Lower leg skin (tissue), 4 donors: ENCODE measurements at regions not wholly inside any gene's neighbourhood (a gene's known extent, or its start where the extent isn't known, plus 50 kb on each side); places are given as distances from the start of the nearest gene placed in this dataset.

Experiments
- DNase-seq, 2 donors: peaks; one replicate each; pipeline ENCODE4 v3.0.0-alpha.2; 2019; ENCODE audit warnings: low spot score in 2 of 2
- H3K4me3 ChIP-seq: fragments of 200-600 bp; sonication (generic); 2 replicates; pipeline ENCODE4 v1.5.1; 2017; ENCODE audit warnings: mild to moderate bottlenecking, low read depth; ENCODE audit not compliant: poor library complexity, severe bottlenecking
- POLR2A ChIP-seq, 2 donors: fragments of 450-650 bp; IDR thresholded peaks; one replicate each; pipeline ENCODE4 v1.6.1; 2016 to 2017; ENCODE audit warnings: antibody characterized with exemption in 2 of 2, mild to moderate bottlenecking in 1 of 2, moderate library complexity in 1 of 2
- WGBS, 2 donors: methylation state at CpG; one replicate each; pipeline ENCODE4 v1.1.5; 2018; 5-methylcytosine and 5-hydroxymethylcytosine counted together
- intact Hi-C: fragments of 100-400 bp; cut with DNase I; formaldehyde crosslinking; loops from one replicate; pipeline ENCODE4 v1.15.0; 2023; ENCODE audit warnings: low total_unique reads
- TF ChIP-seq, protein P1 (sequence below), 3 donors: fragments of 450-650 bp; IDR thresholded peaks; one replicate each; pipeline ENCODE4 v1.5.1; 2016; ENCODE audit warnings: antibody characterized with exemption in 3 of 3, mild to moderate bottlenecking in 3 of 3, moderate library complexity in 2 of 3

DNA sequence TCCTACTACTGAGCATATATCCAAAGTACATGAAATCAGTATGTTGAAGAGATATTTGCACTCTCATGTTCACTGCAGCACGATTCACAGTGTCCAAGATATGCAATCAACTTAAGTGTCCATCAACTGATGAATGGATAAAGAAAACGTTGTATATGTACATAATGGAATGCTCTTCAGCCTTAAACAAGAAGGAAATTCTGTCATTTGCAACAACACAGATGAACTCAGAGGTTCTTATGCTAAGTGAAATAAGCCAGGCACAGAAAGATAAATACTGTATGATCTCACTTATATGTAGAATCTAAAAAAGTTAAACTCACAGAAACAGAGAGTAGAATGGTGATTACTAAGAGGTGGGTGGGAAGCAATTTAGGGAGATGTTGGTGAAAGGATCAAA lies 149.2 kb downstream of the EVA1A start:
- DNase-seq, result no peak
- no peak for TF ChIP-seq POLR2A (IDR thresholded peaks at IDR 0.05)
- TF ChIP-seq, protein P1, sequence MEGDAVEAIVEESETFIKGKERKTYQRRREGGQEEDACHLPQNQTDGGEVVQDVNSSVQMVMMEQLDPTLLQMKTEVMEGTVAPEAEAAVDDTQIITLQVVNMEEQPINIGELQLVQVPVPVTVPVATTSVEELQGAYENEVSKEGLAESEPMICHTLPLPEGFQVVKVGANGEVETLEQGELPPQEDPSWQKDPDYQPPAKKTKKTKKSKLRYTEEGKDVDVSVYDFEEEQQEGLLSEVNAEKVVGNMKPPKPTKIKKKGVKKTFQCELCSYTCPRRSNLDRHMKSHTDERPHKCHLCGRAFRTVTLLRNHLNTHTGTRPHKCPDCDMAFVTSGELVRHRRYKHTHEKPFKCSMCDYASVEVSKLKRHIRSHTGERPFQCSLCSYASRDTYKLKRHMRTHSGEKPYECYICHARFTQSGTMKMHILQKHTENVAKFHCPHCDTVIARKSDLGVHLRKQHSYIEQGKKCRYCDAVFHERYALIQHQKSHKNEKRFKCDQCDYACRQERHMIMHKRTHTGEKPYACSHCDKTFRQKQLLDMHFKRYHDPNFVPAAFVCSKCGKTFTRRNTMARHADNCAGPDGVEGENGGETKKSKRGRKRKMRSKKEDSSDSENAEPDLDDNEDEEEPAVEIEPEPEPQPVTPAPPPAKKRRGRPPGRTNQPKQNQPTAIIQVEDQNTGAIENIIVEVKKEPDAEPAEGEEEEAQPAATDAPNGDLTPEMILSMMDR (IDR thresholded peaks at IDR 0.05), result no peak
- 71 to 77% methylated on average over 2 of the region's 2 CpGs for WGBS, 2 donors
- intact Hi-C loops, result no loop called here
- H3K4me3 ChIP-seq, result no peak overlapping the region

DNA sequence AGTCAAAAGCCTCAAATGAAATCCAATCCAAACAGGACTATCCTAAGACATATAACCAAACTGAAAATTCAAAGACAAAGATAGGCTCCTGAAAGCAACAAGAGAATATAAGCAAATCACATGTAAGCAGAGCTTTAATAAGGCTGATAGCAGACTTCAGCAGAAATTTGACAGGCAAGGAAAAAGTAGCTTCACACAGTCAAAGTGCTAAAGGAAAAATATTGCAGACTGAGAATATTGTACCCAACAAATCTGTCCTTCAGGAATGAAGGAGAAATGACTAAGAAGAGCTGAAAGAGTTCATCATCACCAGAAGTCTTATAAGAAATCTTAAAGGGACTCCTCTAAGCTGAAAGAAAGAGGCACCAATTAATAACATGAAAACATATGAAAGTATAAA lies 150.0 kb downstream of the EVA1A start:
- TF ChIP-seq POLR2A (IDR thresholded peaks at IDR 0.05), result no peak
- TF ChIP-seq, protein P1 (IDR thresholded peaks at IDR 0.05), result no peak
- H3K4me3 ChIP-seq, result no peak overlapping the region
- DNase-seq, result no peak

DNA sequence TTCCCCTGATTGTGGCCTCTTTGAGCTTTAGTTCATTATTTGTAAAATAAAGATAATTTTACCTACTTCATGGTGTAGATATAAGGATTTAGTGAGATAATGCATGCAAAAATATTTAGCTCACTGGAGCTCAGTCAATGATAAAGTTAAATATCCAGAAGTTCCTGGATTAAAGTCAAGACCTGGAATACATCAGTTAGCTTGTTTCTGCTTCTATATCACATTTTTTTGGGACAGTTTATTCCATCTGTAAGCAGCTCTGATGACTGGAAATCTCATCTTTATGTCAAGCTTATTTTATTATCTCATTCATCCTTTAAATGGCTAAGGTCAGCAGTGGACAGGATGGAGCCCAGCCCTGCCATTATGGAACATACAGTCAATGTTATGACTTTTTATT lies 152.0 kb downstream of the EVA1A start:
- DNase-seq, result no peak
- no peak overlapping the region for H3K4me3 ChIP-seq
- intact Hi-C loops, result no loop called here
- no peak for TF ChIP-seq POLR2A (IDR thresholded peaks at IDR 0.05)
- TF ChIP-seq, protein P1 (IDR thresholded peaks at IDR 0.05), result no peak

More for the DNA sequence above, 150.0 kb downstream of the EVA1A start:
- intact Hi-C loops, result no loop called here

DNA sequence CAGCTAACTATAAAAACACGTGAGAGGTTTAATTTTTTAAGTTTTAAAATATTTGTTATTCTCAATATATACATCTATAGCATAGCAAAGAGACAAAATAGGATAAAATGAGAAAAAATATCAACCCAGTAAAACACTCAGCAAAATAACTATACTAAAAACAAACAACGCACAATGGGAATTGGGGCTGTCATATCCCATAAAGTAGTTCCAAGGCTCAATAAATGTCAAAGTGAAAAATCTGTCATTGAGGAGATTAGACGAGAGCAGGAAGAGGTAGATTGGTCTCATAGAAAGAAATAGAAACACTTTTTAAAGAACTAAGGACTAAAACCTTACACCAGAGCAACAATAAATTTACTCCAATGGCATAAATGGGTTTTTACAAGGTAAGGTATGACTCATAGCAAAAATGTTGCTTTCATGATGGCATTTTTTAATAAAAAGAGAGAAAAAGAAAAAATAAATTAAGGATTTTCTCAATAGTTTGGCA lies 153.7 kb downstream of the EVA1A start:
- 56 to 61% methylated on average over 3 of the region's 3 CpGs for WGBS, 2 donors
- TF ChIP-seq, protein P1 (IDR thresholded peaks at IDR 0.05), result no peak
- TF ChIP-seq POLR2A (IDR thresholded peaks at IDR 0.05), result no peak
- H3K4me3 ChIP-seq, result no peak overlapping the region
- intact Hi-C loops, result no loop called here
- no peak for DNase-seq

DNA sequence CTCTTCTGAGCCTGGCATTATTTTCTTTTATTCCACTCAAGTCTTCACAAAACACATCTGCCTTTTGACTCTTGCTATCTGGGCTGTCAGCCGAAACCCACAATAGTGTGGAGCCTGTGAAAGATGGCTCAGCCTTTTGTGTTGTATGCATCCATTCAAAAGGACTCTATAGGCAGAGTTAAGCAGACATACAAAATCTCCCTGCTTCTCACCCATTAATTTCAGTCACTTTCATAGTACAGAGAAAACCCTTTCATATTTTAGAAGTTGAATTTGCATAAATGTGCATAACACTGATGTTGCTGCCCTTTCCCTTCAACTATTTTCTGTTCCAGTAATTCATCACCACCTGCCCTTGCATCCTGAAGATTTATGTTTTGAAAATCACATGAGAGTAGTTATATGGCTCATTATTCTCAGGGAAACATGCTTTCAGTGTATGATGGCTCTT lies 154.6 kb downstream of the EVA1A start:
- 77 to 86% methylated on average over 1 of the region's 1 CpG for WGBS, 2 donors
- intact Hi-C loops, result no loop called here
- no peak overlapping the region for H3K4me3 ChIP-seq
- TF ChIP-seq POLR2A (IDR thresholded peaks at IDR 0.05), result no peak
- TF ChIP-seq, protein P1 (IDR thresholded peaks at IDR 0.05), result no peak
- DNase-seq, result no peak

DNA sequence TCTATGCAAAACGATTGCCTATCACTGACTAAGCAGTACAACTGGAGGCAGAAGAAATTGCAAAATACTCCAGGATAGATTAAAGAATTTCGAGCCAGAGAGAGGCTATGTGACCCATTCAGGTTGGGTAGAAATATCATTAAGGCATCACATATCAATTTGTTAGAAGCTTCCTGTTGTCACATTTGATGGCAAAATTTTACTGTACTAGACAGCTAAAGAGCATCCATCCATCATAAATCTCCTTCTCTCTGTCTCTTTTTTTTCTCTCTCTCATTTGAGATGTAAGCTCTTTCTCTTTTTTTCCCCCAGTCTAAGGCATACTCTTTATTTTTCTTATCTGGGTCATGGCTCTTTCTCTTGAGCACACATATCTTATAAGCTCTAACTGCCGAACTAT lies 155.7 kb downstream of the EVA1A start:
- no peak for DNase-seq
- intact Hi-C loops, result no loop called here
- no peak for TF ChIP-seq POLR2A (IDR thresholded peaks at IDR 0.05)
- TF ChIP-seq, protein P1 (IDR thresholded peaks at IDR 0.05), result no peak
- no peak overlapping the region for H3K4me3 ChIP-seq
- WGBS, 2 donors, result 52 to 54% methylated on average over 3 of the region's 3 CpGs
